SKM-1 (cell line): ENCODE measurements at regions not wholly inside any gene's neighbourhood (a gene's known extent, or its start where the extent isn't known, plus 50 kb on each side); places are given as distances from the start of the nearest gene placed in this dataset.
"Not testable (repeated sequence)": the region's sequence is repeated elsewhere in the genome, so short reads cannot be mapped to it uniquely, and the experiment has no call there.

Experiments used
- DNase-seq: peaks from one replicate; lab custom pipeline; 2025; ENCODE audit not compliant: unreplicated experiment; lab: John Stamatoyannopoulos, UW

- no peak for DNase-seq
These were observed 254.0 kb upstream of the DMRT1 start for GRCh38 chr9:587527-587926.

GRCh38 chr9:588981-589380 lies 252.5 kb upstream of the DMRT1 start:
- DNase-seq = no peak

GRCh38 chr9:589723-590122 lies 251.8 kb upstream of the DMRT1 start:
- no peak for DNase-seq

GRCh38 chr9:591292-591691 lies 250.2 kb upstream of the DMRT1 start:
- DNase-seq = no peak

GRCh38 chr9:592225-592624 lies 249.3 kb upstream of the DMRT1 start:
- no peak for DNase-seq

- no peak for DNase-seq
These were observed 248.8 kb upstream of the DMRT1 start for GRCh38 chr9:592733-593132.

GRCh38 chr9:593809-594208 lies 247.7 kb upstream of the DMRT1 start:
- no peak for DNase-seq

- DNase-seq = no peak
These were observed 244.8 kb upstream of the DMRT1 start for GRCh38 chr9:596703-597102.

- DNase-seq = no peak
These were observed 241.5 kb upstream of the DMRT1 start for GRCh38 chr9:600006-600405.

GRCh38 chr9:602716-603115 lies 238.8 kb upstream of the DMRT1 start:
- DNase-seq = no peak

- DNase-seq = no peak
These were observed 238.4 kb upstream of the DMRT1 start for GRCh38 chr9:603126-603525.

GRCh38 chr9:607417-607816 lies 234.1 kb upstream of the DMRT1 start:
- DNase-seq = no peak

GRCh38 chr9:613771-614347 lies 227.6 kb upstream of the DMRT1 start:
- peak; percentile 97 for DNase-seq

GRCh38 chr9:614431-614830 lies 227.1 kb upstream of the DMRT1 start:
- DNase-seq = no peak

GRCh38 chr9:615756-616155 lies 225.7 kb upstream of the DMRT1 start:
- no peak for DNase-seq

- DNase-seq = no peak
These were observed 224.8 kb upstream of the DMRT1 start for GRCh38 chr9:616694-617093.

- no peak for DNase-seq
These were observed 223.9 kb upstream of the DMRT1 start for GRCh38 chr9:617445-618085.

GRCh38 chr9:618478-618877 lies 223.0 kb upstream of the DMRT1 start:
- no peak for DNase-seq

- no peak for DNase-seq
These were observed 220.2 kb upstream of the DMRT1 start for GRCh38 chr9:621201-621855.

- no peak for DNase-seq
These were observed 216.5 kb upstream of the DMRT1 start for GRCh38 chr9:624935-625500.

- DNase-seq = no peak
These were observed 215.9 kb upstream of the DMRT1 start for GRCh38 chr9:625613-626012.

GRCh38 chr9:626114-626513 lies 215.4 kb upstream of the DMRT1 start:
- not testable (repeated sequence) for DNase-seq
